OCI-LY7 (cell line): ENCODE measurements at regions not wholly inside any gene's neighbourhood (a gene's known extent, or its start where the extent isn't known, plus 50 kb on each side); places are given as distances from the start of the nearest gene placed in this dataset.

Experiments
- CTCF ChIP-seq: fragments of 200-600 bp; sonication (generic); conservative IDR thresholded peaks from 2 replicates; pipeline ENCODE4 v1.5.1; 2014; ENCODE audit warnings: mild to moderate bottlenecking, antibody characterized with exemption, low read length, moderate library complexity, mixed read lengths
- EZH2phosphoT487 ChIP-seq: fragments of 200-600 bp; sonication (generic); IDR thresholded peaks from 2 replicates; pipeline ENCODE4 v1.6.1; 2018; ENCODE audit warnings: low read depth, borderline replicate concordance, mild to moderate bottlenecking, mixed run types, antibody characterized with exemption, low read length, moderate library complexity, mixed read lengths

DNA sequence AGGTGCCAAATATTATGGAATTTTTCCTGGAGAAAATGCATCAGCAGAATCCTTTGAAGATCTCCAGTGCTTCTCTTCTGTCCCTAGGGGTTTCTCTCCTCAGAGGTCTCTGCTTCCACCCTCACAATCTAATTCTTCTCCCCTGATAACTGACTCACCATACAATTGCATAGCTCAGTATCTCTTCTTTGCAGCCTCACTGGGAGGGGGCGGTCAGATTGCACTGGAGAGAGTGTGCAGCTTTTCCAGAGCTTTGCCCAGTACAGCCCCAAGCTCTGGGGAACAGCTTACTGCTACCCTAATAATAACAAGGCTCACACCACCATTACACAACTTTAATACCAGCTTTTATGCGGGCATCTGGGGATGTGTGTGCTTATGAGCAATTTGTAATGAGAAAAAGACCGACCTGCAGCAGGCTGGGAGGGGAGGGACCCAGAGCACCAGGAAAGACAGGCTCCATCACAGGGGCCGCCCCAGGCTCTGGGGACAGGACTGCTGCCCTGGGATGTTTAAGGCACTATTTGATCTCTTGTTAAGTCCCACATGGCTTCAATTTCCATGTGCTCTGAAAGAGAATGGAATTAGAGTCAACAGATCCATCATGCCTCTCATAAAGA is 276.6 kb upstream of the SIX2 start:
- TF ChIP-seq CTCF (no peak), EZH2phosphoT487 (no peak)
